Liver (tissue), 8 donors: ENCODE measurements at regions not wholly inside any gene's neighbourhood (a gene's known extent, or its start where the extent isn't known, plus 50 kb on each side); places are given as distances from the start of the nearest gene placed in this dataset.

Experiments used
- DNase-seq: peaks from one replicate; pipeline ENCODE4 v3.0.0-alpha.2; 2017; ENCODE audit warnings: low spot score
- H3K27ac ChIP-seq, 2 donors: one replicate each; pipeline ENCODE4 v1.7.0; 2013; ENCODE audit warnings: inconsistent platforms in 2 of 2, low read length in 2 of 2, control low read depth in 1 of 2, low read depth in 1 of 2, mild to moderate bottlenecking in 1 of 2
- H3K27me3 ChIP-seq, 4 donors: one replicate each; pipeline versions ENCODE4 v1.6.1 to v1.7.0; 2013; ENCODE audit warnings: low read length in 3 of 4, inconsistent platforms in 1 of 4, mild to moderate bottlenecking in 1 of 4, moderate library complexity in 1 of 4; ENCODE audit not compliant: control insufficient read depth in 4 of 4, insufficient read depth in 4 of 4
- H3K36me3 ChIP-seq, 4 donors: one replicate each; pipeline versions ENCODE4 v1.6.1 to v1.7.0; 2013; ENCODE audit warnings: low read length in 3 of 4, mild to moderate bottlenecking in 3 of 4, low read depth in 1 of 4, moderate library complexity in 1 of 4; ENCODE audit not compliant: control insufficient read depth in 4 of 4, insufficient read depth in 3 of 4
- H3K4me1 ChIP-seq, 4 donors: one replicate each; pipeline versions ENCODE4 v1.6.1 to v1.7.0; 2013; ENCODE audit warnings: low read length in 3 of 4, mild to moderate bottlenecking in 3 of 4, moderate library complexity in 1 of 4; ENCODE audit not compliant: control insufficient read depth in 4 of 4, insufficient read depth in 4 of 4
- H3K4me3 ChIP-seq, 3 donors: one replicate each; pipeline versions ENCODE4 v1.6.1 to v1.7.0; 2013; ENCODE audit warnings: low read length in 3 of 3, control low read depth in 1 of 3, low read depth in 1 of 3, mild to moderate bottlenecking in 1 of 3
- H3K9ac ChIP-seq, 2 donors: one replicate each; pipeline ENCODE4 v1.7.0; 2013; ENCODE audit warnings: low read length in 2 of 2, mild to moderate bottlenecking in 2 of 2, moderate library complexity in 2 of 2, control low read depth in 1 of 2, low read depth in 1 of 2
- H3K9me3 ChIP-seq, 4 donors: one replicate each; pipeline versions ENCODE4 v1.6.1 to v1.7.0; 2013; ENCODE audit warnings: low read length in 3 of 4; ENCODE audit not compliant: control insufficient read depth in 4 of 4
- CTCF ChIP-seq: fragments of 150-350 bp; IDR thresholded peaks from 2 replicates; pipeline ENCODE4 v1.5.1; 2017; ENCODE audit warnings: improper control_type of control experiment, low read depth, low read length; ENCODE audit not compliant: missing input control
- EGR1 ChIP-seq, 2 donors: IDR thresholded peaks; 2 replicates each; pipeline ENCODE4 v1.6.1; 2016 to 2018; ENCODE audit warnings: antibody characterized with exemption in 2 of 2, low read depth in 2 of 2
- FOXA1 ChIP-seq: IDR thresholded peaks from 2 replicates; pipeline ENCODE4 v1.6.1; 2016; ENCODE audit warnings: antibody characterized with exemption
- FOXA2 ChIP-seq: IDR thresholded peaks from 2 replicates; pipeline ENCODE4 v1.6.1; 2016; ENCODE audit warnings: antibody characterized with exemption
- GABPA ChIP-seq, 2 donors: IDR thresholded peaks in 1 of 2; conservative IDR thresholded peaks in 1 of 2; 2 replicates each; pipeline ENCODE4 v1.6.1; 2016; ENCODE audit warnings: antibody characterized with exemption in 2 of 2, mild to moderate bottlenecking in 1 of 2, moderate library complexity in 1 of 2
- HNF4A ChIP-seq, 2 donors: conservative IDR thresholded peaks; 2 replicates each; pipeline ENCODE4 v1.6.1; 2016; ENCODE audit warnings: antibody characterized with exemption in 2 of 2, mild to moderate bottlenecking in 2 of 2
- HNF4G ChIP-seq: IDR thresholded peaks from 2 replicates; pipeline ENCODE4 v1.6.1; 2016; ENCODE audit warnings: antibody characterized with exemption
- JUND ChIP-seq, 2 donors: IDR thresholded peaks; 2 replicates each; pipeline ENCODE4 v1.6.1; 2016; ENCODE audit warnings: antibody characterized with exemption in 2 of 2
- MAX ChIP-seq: IDR thresholded peaks from 2 replicates; pipeline ENCODE4 v1.6.1; 2016; ENCODE audit warnings: antibody characterized with exemption
- NR2F2 ChIP-seq: IDR thresholded peaks from 2 replicates; pipeline ENCODE4 v1.6.1; 2016; ENCODE audit warnings: antibody characterized with exemption
- RAD21 ChIP-seq, 2 donors: IDR thresholded peaks; 2 replicates each; pipeline ENCODE4 v1.6.1; 2016; ENCODE audit warnings: antibody characterized with exemption in 2 of 2, mild to moderate bottlenecking in 2 of 2
- REST ChIP-seq: IDR thresholded peaks from 2 replicates; pipeline ENCODE4 v1.6.1; 2016; ENCODE audit warnings: antibody characterized with exemption, mild to moderate bottlenecking
- RXRA ChIP-seq, 2 donors: IDR thresholded peaks; 2 replicates each; pipeline ENCODE4 v1.6.1; 2017 to 2018; ENCODE audit warnings: antibody characterized with exemption in 2 of 2, mild to moderate bottlenecking in 1 of 2
- SP1 ChIP-seq: IDR thresholded peaks from 2 replicates; pipeline ENCODE4 v1.6.1; 2018; ENCODE audit warnings: antibody characterized with exemption, mild to moderate bottlenecking
- TAF1 ChIP-seq: conservative IDR thresholded peaks from 2 replicates; pipeline ENCODE4 v1.6.1; 2016; ENCODE audit warnings: antibody characterized with exemption, mild to moderate bottlenecking
- YY1 ChIP-seq: IDR thresholded peaks from 2 replicates; pipeline ENCODE4 v1.6.1; 2016; ENCODE audit warnings: antibody characterized with exemption, mild to moderate bottlenecking
- WGBS: extraction: QIAGEN DNeasy Blood & Tissue Kit; methylation state at CpG from one replicate; pipeline ENCODE4 v1.1.7; 2013; 5-methylcytosine and 5-hydroxymethylcytosine counted together
- TF ChIP-seq, protein P1 (sequence below): IDR thresholded peaks from 2 replicates; pipeline ENCODE4 v1.6.1; 2016; ENCODE audit warnings: antibody characterized with exemption
- TF ChIP-seq, protein P2 (sequence below): IDR thresholded peaks from 2 replicates; pipeline ENCODE4 v1.6.1; 2016; ENCODE audit warnings: antibody characterized with exemption
- donor health status: healthy.
- donor health status: healthy.
- donor health status: healthy.
- donor health status: healthy.
- donor health status: healthy.

DNA sequence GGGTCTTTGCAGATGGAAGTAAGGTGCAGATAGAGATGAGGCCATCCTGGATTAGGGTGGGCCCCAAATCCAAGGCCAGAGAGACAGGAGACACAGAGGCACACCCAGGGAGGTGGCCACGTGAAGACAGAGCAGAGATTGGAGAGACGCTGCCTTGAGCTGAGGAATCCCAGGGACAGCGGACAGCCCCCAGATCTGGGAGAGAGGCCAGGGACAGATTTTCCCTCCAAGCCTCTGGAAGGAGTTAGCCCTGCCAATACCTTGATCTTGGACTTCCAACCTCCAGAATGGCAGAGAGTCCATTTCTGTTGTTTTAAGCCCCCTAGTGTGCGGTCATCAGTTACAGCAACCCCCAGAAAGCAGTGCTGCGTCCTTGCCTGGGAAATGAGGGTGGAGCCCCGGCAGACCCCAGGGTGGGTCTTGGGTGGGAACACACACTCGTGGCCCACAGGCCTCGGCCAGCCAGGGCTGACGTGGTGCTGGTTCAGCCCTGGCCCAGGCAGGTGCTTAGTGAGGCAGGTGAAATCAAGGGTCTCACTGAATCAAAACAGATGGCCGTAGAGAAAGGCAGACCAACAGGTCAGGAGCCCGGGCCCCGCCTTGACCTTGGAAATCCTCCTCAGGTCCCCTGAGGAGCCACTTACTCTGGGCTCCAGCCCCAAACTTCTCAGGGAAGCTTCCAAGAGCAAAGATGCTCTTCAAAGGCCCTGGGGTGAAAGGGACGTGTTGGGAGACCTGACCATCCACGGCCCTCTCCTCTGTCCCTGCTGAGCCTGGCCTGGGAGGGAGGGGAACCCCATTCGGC, 169.3 kb downstream of the RBFOX3 start:
- Histone ChIP-seq H3K4me3 (no peak overlapping the region), H3K27me3 (no peaks in the 10 kb centered on the region), H3K27ac (no peak overlapping the region), H3K9me3 (no peaks in the 10 kb centered on the region), H3K36me3 (no peaks in the 10 kb centered on the region), H3K9ac (no peak overlapping the region), H3K4me1 (no peaks in the 10 kb centered on the region)
- 69% methylated on average over 15 of the region's 15 CpGs for WGBS
- TF ChIP-seq HNF4A (conservative IDR thresholded peaks at IDR 0.05) = no peak
- no peak for TF ChIP-seq RXRA (IDR thresholded peaks at IDR 0.05)
- no peak for TF ChIP-seq CTCF
- no peak for TF ChIP-seq NR2F2
- no peak for TF ChIP-seq REST
- no peak for TF ChIP-seq HNF4G
- TF ChIP-seq RAD21 (IDR thresholded peaks at IDR 0.05) = no peak
- TF ChIP-seq GABPA (IDR thresholded peaks at IDR 0.05 in 1 of 2, conservative IDR thresholded peaks at IDR 0.05 in 1 of 2) = no peak
- no peak for TF ChIP-seq MAX
- TF ChIP-seq, protein P1, sequence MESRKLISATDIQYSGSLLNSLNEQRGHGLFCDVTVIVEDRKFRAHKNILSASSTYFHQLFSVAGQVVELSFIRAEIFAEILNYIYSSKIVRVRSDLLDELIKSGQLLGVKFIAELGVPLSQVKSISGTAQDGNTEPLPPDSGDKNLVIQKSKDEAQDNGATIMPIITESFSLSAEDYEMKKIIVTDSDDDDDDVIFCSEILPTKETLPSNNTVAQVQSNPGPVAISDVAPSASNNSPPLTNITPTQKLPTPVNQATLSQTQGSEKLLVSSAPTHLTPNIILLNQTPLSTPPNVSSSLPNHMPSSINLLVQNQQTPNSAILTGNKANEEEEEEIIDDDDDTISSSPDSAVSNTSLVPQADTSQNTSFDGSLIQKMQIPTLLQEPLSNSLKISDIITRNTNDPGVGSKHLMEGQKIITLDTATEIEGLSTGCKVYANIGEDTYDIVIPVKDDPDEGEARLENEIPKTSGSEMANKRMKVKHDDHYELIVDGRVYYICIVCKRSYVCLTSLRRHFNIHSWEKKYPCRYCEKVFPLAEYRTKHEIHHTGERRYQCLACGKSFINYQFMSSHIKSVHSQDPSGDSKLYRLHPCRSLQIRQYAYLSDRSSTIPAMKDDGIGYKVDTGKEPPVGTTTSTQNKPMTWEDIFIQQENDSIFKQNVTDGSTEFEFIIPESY = no peak
- no peak for TF ChIP-seq FOXA2
- no peak for TF ChIP-seq TAF1
- no peak for TF ChIP-seq EGR1 (IDR thresholded peaks at IDR 0.05; ENCODE audit: low read depth in 2 of 2)
- TF ChIP-seq JUND (IDR thresholded peaks at IDR 0.05) = no peak
- TF ChIP-seq, protein P2, sequence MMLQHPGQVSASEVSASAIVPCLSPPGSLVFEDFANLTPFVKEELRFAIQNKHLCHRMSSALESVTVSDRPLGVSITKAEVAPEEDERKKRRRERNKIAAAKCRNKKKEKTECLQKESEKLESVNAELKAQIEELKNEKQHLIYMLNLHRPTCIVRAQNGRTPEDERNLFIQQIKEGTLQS = no peak
- TF ChIP-seq YY1 = no peak
- no peak for TF ChIP-seq FOXA1
- no peak for TF ChIP-seq SP1
- no peak for DNase-seq
